Stomach (tissue), 8 donors: ENCODE measurements at regions not wholly inside any gene's neighbourhood (a gene's known extent, or its start where the extent isn't known, plus 50 kb on each side); places are given as distances from the start of the nearest gene placed in this dataset.
A peak's percentile ranks its signal among the peaks of the same experiment; 100 is the strongest.

ENCODE experiments used
- DNase-seq, 2 donors: peaks; one replicate each; pipeline versions ENCODE4 v3.0.0 to v3.0.0-alpha.2; 2013 to 2019
- H3K27ac ChIP-seq, 5 donors: fragments of 200-600 bp in 4 of 5; sonication (generic) in 4 of 5; one replicate each; pipeline ENCODE4 v1.5.1; 2013 to 2019; ENCODE audit warnings: mild to moderate bottlenecking in 1 of 5, moderate library complexity in 1 of 5
- H3K27me3 ChIP-seq, 3 donors: fragments of 200-600 bp; sonication (generic); one replicate each; pipeline ENCODE4 v1.5.1; 2017 to 2019; ENCODE audit warnings: mixed run types in 1 of 3
- H3K36me3 ChIP-seq, 4 donors: fragments of 200-600 bp; sonication (generic); 1 replicate in 3 of 4; 2 replicates in 1 of 4; pipeline ENCODE4 v1.5.1; 2016 to 2019
- H3K4me1 ChIP-seq, 4 donors: fragments of 200-600 bp; sonication (generic); one replicate each; pipeline ENCODE4 v1.5.1; 2016 to 2019
- H3K4me3 ChIP-seq, 4 donors: fragments of 200-600 bp; sonication (generic) in 3 of 4; one replicate each; pipeline ENCODE4 v1.5.1; 2016 to 2019; ENCODE audit warnings: mild to moderate bottlenecking in 1 of 4
- H3K9me3 ChIP-seq, 4 donors: fragments of 200-600 bp; sonication (generic); one replicate each; pipeline ENCODE4 v1.5.1; 2016 to 2019
- CTCF ChIP-seq, 7 experiments: fragments of 450-650 bp in 4 of 7; fragments of 200-600 bp in 3 of 7; sonication (generic) in 3 of 7; IDR thresholded peaks; one replicate each; pipeline ENCODE4 v1.5.1; 2016 to 2019; ENCODE audit warnings: antibody characterized with exemption in 7 of 7, control low read depth in 2 of 7, mild to moderate bottlenecking in 1 of 7
- EP300 ChIP-seq: sonication (generic); formaldehyde crosslinking; IDR thresholded peaks from one replicate; pipeline ENCODE4 v1.6.1; 2017; ENCODE audit warnings: antibody characterized with exemption
- POLR2A ChIP-seq, 4 donors: fragments of 450-650 bp; IDR thresholded peaks; one replicate each; pipeline ENCODE4 v1.6.1; 2016; ENCODE audit warnings: antibody characterized with exemption in 4 of 4, control low read depth in 2 of 4, mild to moderate bottlenecking in 1 of 4, moderate library complexity in 1 of 4
- POLR2AphosphoS5 ChIP-seq, 3 donors: sonication (generic); formaldehyde crosslinking; IDR thresholded peaks; one replicate each; pipeline ENCODE4 v1.6.1; 2016; ENCODE audit warnings: antibody characterized with exemption in 3 of 3
- WGBS, 5 donors: extraction: QIAGEN DNeasy Blood & Tissue Kit in 3 of 5; methylation state at CpG; one replicate each; pipeline versions ENCODE4 v1.1.5 to v1.1.7; 2013 to 2018; 5-methylcytosine and 5-hydroxymethylcytosine counted together
- intact Hi-C: fragments of 100-400 bp; cut with DNase I; formaldehyde crosslinking; loops from one replicate; pipeline ENCODE4 v1.15.1; 2023; ENCODE audit warnings: low total_unique reads
- donor health status: healthy with polysubstance abuse.
- donor health status: Bipolar disorder and iron deficiency.
- donor health status: healthy.

DNA sequence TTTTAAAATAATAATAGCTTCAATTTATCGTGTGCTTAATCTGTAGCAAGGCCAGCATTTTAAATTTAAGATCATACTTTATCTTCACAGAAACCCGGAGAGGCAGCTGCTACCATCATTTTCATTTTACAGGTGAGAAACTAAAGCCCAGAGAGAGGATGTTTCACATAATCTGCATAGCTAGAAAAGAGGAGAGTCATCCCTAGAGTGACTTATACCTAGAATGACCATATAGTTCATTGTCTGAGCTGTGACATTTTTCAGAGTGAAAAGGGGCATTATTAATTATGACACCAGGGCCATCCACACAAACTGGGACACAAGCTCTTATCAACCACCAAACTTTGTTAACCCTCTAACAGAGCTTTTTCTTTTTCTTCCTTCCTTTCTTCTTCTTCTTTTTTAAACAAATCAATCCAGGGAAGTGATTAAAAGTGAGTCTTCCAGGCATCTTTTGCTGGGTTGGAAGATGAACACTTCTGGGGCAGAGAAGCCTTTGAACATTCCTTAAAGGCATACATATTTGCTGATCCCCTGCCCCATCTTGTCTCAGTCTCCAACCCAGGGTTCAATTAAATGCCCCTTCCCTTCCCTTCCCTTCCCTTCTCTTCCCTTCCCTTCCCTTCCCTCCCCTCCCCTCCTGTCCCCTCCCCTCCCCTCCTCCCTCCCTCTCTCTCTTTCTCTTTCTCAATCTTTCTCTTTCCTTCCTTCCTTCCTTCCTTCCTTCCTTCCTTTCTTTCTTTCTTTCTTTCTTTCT lies 272.5 kb upstream of the JAG1 start:
- WGBS, 5 donors: 43 to 63% (median 45%) methylated on average over 2 of the region's 2 CpGs
- H3K9me3 ChIP-seq: no peaks in the 10 kb centered on the region
- peaks cover 0 to 7% (median 2%) of the 10 kb centered on the region in 4 donors for H3K4me1 ChIP-seq
- H3K27me3 ChIP-seq: no peaks in the 10 kb centered on the region
- DNase-seq: no peak
- intact Hi-C loops: no loop called here
- no peaks in the 10 kb centered on the region for H3K36me3 ChIP-seq
- H3K4me3 ChIP-seq: no peak overlapping the region
- H3K27ac ChIP-seq: no peak overlapping the region
- TF ChIP-seq EP300: no peak
- no peak for TF ChIP-seq POLR2A (IDR thresholded peaks at IDR 0.05)
- no peak for TF ChIP-seq CTCF (IDR thresholded peaks at IDR 0.05)
- no peak for TF ChIP-seq POLR2AphosphoS5 (IDR thresholded peaks at IDR 0.05)

- no peak for DNase-seq
- Histone ChIP-seq H3K36me3 (no peaks in the 10 kb centered on the region), H3K4me1 (peaks cover 0 to 7% (median 2%) of the 10 kb centered on the region in 4 donors), H3K27ac (no peak overlapping the region), H3K4me3 (no peak overlapping the region), H3K27me3 (no peaks in the 10 kb centered on the region), H3K9me3 (no peaks in the 10 kb centered on the region)
- TF ChIP-seq POLR2AphosphoS5 (IDR thresholded peaks at IDR 0.05) (no peak), CTCF (IDR thresholded peaks at IDR 0.05) (no peak), POLR2A (IDR thresholded peaks at IDR 0.05) (no peak), EP300 (no peak)
- intact Hi-C loops: no loop called here
Measured at GRCh38 chr20:10947726-10948125, 273.9 kb upstream of the JAG1 start.

DNA sequence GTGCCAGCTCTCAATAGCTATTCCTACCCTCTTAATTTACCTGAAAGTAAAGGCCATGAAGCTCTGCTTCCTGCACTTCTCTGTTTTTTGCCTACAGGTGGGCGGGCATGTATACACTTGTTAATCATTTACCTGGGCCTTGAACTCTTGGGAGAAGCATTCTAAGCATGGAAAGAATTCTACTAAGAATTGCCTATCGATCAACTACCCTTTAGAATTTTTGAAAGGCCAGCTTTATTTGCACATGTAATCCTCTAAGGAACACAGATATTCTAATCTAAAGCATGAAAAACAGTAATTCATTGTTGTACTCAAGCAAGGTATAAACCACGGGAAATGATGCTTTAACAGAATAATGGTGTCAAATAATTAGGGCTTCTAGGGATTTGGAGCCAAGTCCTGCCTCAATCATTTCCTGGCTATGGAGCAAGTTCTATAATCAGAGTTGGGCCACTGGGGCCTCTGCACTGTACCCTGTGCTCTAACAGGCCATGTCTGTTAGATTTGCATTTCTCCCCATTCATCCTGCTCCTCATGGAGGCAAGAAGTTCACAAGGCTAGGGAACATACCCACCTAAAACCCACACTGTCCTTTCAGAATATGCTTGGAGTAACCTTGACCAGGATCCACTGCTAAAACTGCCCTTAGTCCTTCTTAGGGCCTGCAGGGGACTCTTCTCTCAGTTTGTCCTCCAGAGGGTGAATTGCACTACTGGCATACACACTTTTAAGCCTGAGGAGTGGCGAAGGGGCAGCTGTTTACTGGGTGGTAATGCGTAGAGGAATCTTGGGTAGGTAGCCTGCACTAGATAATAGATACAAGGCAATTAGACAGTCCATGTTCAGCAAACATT lies 276.4 kb upstream of the JAG1 start:
- H3K4me3 ChIP-seq: no peak overlapping the region
- H3K4me1 ChIP-seq: peaks cover 0 to 9% (median 4%) of the 10 kb centered on the region in 4 donors
- H3K36me3 ChIP-seq: no peaks in the 10 kb centered on the region
- peak in 1 of 2 donors; percentile 26 for DNase-seq
- no peak overlapping the region for H3K27ac ChIP-seq
- no peak for TF ChIP-seq POLR2AphosphoS5 (IDR thresholded peaks at IDR 0.05)
- TF ChIP-seq POLR2A (IDR thresholded peaks at IDR 0.05): no peak
- TF ChIP-seq CTCF (IDR thresholded peaks at IDR 0.05): no peak
- no peak for TF ChIP-seq EP300
- no peaks in the 10 kb centered on the region for H3K9me3 ChIP-seq
- no peaks in the 10 kb centered on the region for H3K27me3 ChIP-seq
- 51 to 64% (median 58%) methylated on average over 5 of the region's 5 CpGs for WGBS, 5 donors
- intact Hi-C loops: no loop called here

DNA sequence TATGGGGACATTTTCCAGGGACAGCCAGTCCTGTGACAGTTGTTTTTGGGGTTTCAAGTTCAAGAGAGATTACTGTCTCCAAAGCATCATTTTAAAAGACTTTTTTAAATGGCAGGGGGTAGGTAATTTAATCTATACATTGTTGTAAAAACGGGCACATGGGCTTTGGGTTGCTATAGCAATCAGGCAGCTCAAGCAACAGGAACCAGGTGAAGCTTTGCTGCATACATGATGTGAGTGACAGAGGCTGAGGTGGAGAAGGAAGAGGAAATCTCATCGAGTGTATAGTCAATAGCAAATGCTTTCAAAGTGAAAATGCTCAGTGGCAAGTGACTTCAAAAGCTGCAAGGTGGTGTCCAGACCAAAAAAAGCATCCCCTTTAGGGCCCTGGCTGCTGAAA lies 277.4 kb upstream of the JAG1 start:
- no peak overlapping the region for H3K4me3 ChIP-seq
- no peak overlapping the region for H3K27ac ChIP-seq
- TF ChIP-seq EP300 (no peak), POLR2AphosphoS5 (IDR thresholded peaks at IDR 0.05) (no peak), POLR2A (IDR thresholded peaks at IDR 0.05) (no peak), CTCF (IDR thresholded peaks at IDR 0.05) (no peak)
- DNase-seq: no peak
- H3K27me3 ChIP-seq: no peaks in the 10 kb centered on the region
- peaks cover 0 to 9% (median 4%) of the 10 kb centered on the region in 4 donors for H3K4me1 ChIP-seq
- no peaks in the 10 kb centered on the region for H3K9me3 ChIP-seq
- intact Hi-C loops: no loop called here
- WGBS, 5 donors: 11 to 35% (median 20%) methylated on average over 2 of the region's 2 CpGs
- H3K36me3 ChIP-seq: no peaks in the 10 kb centered on the region
